T-cell (primary cell): ENCODE measurements at regions not wholly inside any gene's neighbourhood (a gene's known extent, or its start where the extent isn't known, plus 50 kb on each side); places are given as distances from the start of the nearest gene placed in this dataset.

Experiments used
- ATAC-seq, 4 experiments: fragments of 200-7000 bp in 3 of 4; fragments of 150-1000 bp in 1 of 4; cut with Tn5 transposase; replicated peaks in 1 of 4; 1 replicate in 3 of 4; 2 replicates in 1 of 4; pipeline ENCODE4 v1.10.0; 2021; ENCODE audit warnings: moderate library complexity in 3 of 4, mild to moderate bottlenecking in 2 of 4, moderate number of reproducible peaks in 1 of 4
- CTCF ChIA-PET, 2 donors: fragments of 300-600 bp; sonication (Branson Sonifier 250); formaldehyde crosslinking; loops; one replicate each; lab custom pipeline; 2022; ENCODE audit warnings: antibody characterized with exemption in 2 of 2; lab: Charles Lee
- POLR2A ChIA-PET, 2 donors: fragments of 300-600 bp; sonication (Branson Sonifier 250); formaldehyde crosslinking; loops; one replicate each; lab custom pipeline; 2022; ENCODE audit warnings: antibody characterized with exemption in 2 of 2; lab: Charles Lee
- DNase-seq, 35 experiments: peaks; one replicate each; pipeline versions ENCODE4 v3.0.0 to v3.0.0-alpha.2; 2013 to 2023
- H3K27ac ChIP-seq: one replicate; pipeline ENCODE4 v1.5.1; 2013; ENCODE audit warnings: low read length
- H3K27me3 ChIP-seq, 2 experiments: replicated peaks in 1 of 2; 1 replicate in 1 of 2; 2 replicates in 1 of 2; pipeline versions ENCODE4 v1.6.1 to v1.7.0; 2013; ENCODE audit warnings: low read length in 1 of 2, mixed read lengths in 1 of 2; ENCODE audit not compliant: control insufficient read depth in 2 of 2, insufficient read depth in 2 of 2; ENCODE audit errors: extremely low read depth in 1 of 2
- H3K36me3 ChIP-seq, 2 donors: 1 replicate in 1 of 2; 2 replicates in 1 of 2; pipeline versions ENCODE4 v1.6.1 to v1.7.0; 2013; ENCODE audit warnings: low read length in 1 of 2; ENCODE audit not compliant: control insufficient read depth in 2 of 2, insufficient read depth in 1 of 2; ENCODE audit errors: extremely low read depth in 1 of 2
- H3K4me1 ChIP-seq, 2 experiments: 1 replicate in 1 of 2; 2 replicates in 1 of 2; pipeline versions ENCODE4 v1.6.1 to v1.7.0; 2013; ENCODE audit warnings: low read length in 2 of 2, mixed read lengths in 1 of 2; ENCODE audit not compliant: insufficient read depth in 2 of 2, control insufficient read depth in 1 of 2; ENCODE audit errors: extremely low read depth in 1 of 2
- H3K4me3 ChIP-seq, 2 donors: 1 replicate in 1 of 2; 2 replicates in 1 of 2; pipeline versions ENCODE4 v1.5.1 to v1.7.0; 2013; ENCODE audit warnings: mild to moderate bottlenecking in 2 of 2, low read length in 1 of 2, moderate library complexity in 1 of 2; ENCODE audit not compliant: control insufficient read depth in 1 of 2; ENCODE audit errors: extremely low read depth in 1 of 2
- H3K9me3 ChIP-seq: 2 replicates; pipeline ENCODE4 v1.7.0; 2013
- H3K27ac Mint-ChIP-seq, 2 donors: one replicate each; pipeline ENCODE4 v1.8.0; 2020 to 2021; ENCODE audit warnings: mild to moderate bottlenecking in 2 of 2, mixed read lengths in 2 of 2
- H3K27me3 Mint-ChIP-seq, 2 donors: one replicate each; pipeline ENCODE4 v1.8.0; 2021 to 2022; ENCODE audit warnings: mixed read lengths in 2 of 2
- H3K36me3 Mint-ChIP-seq: one replicate; pipeline ENCODE4 v1.8.0; 2021; ENCODE audit warnings: mixed read lengths
- H3K4me1 Mint-ChIP-seq, 3 donors: one replicate each; pipeline ENCODE4 v1.8.0; 2020 to 2022; ENCODE audit warnings: mixed read lengths in 3 of 3, mild to moderate bottlenecking in 1 of 3
- H3K4me3 Mint-ChIP-seq, 3 donors: one replicate each; pipeline ENCODE4 v1.8.0; 2020 to 2022; ENCODE audit warnings: mild to moderate bottlenecking in 3 of 3, mixed read lengths in 3 of 3, moderate library complexity in 3 of 3
- H3K9me3 Mint-ChIP-seq, 3 donors: one replicate each; pipeline ENCODE4 v1.8.0; 2020 to 2022; ENCODE audit warnings: mixed read lengths in 3 of 3
- WGBS: methylation state at CpG from one replicate; pipeline ENCODE4 v1.1.5; 2013; ENCODE audit warnings: missing lambda C conversion rate; ENCODE audit not compliant: insufficient coverage; 5-methylcytosine and 5-hydroxymethylcytosine counted together

DNA sequence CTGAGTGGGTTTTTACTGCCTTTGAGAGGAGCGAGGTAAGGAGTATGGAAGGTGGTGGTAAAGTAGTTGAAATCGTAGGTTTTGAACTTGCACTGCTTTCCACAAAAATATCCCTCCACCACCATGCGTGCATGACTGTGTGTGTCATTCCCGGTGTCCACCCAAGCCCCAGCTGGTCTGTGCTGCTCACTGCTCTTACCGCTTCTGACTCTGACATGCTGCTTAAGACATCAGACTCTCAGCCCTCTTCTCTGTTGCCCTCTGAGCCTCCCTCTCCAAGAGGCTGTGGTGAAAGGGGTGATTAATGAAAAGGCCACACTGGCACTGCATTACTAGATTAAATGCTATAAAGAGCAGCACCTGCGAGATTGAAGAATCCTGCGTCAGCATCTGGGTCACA lies 128.7 kb downstream of the SPATA19 start:
- Mint-ChIP-seq H3K27ac (no peak overlapping the region), H3K4me1 (no peaks in the 10 kb centered on the region), H3K4me3 (no peak overlapping the region), H3K27me3 (peaks cover 2 to 10% of the 10 kb centered on the region in 2 donors), H3K36me3 (no peaks in the 10 kb centered on the region), H3K9me3 (no peaks in the 10 kb centered on the region)
- H3K4me3 ChIP-seq: no peak overlapping the region
- WGBS: 95% methylated on average over 5 of the region's 7 CpGs
- DNase-seq (no peak), ATAC-seq (no peak)
- H3K9me3 ChIP-seq: no peaks in the 10 kb centered on the region
- no peak overlapping the region for H3K27ac ChIP-seq
- no peaks in the 10 kb centered on the region for H3K27me3 ChIP-seq
- no peaks in the 10 kb centered on the region for H3K4me1 ChIP-seq
- POLR2A ChIA-PET: no interaction called here
- H3K36me3 ChIP-seq: no peaks in the 10 kb centered on the region
- CTCF ChIA-PET: no interaction called here

DNA sequence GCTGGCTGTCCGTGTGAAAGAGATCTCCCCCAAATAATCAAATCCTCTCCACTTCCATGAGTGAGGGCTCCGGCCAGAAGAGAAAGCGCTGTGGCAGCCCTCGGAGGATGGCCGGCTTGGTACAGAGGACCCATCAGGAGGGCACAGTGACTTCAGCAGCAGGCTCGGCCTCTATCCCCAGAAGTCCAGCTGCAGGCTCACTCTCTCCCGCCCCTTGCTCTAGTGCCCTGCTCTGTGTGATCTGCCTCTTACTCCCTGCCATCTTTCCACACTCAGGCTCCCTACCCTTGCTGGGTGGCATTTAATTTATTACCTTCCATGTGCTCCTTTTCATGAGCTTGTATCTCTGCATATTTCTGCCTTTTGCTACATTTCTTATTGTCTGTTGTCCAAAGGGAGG lies 129.7 kb downstream of the SPATA19 start:
- WGBS: 83% methylated on average over 7 of the region's 7 CpGs
- ChIA-PET POLR2A (no interaction called here), CTCF (no interaction called here)
- peaks cover 0 to 4% of the 10 kb centered on the region in 2 experiments for H3K27me3 ChIP-seq
- Mint-ChIP-seq H3K4me3 (no peak overlapping the region), H3K4me1 (no peaks in the 10 kb centered on the region), H3K27me3 (peaks cover 0 to 10% of the 10 kb centered on the region in 2 donors), H3K27ac (no peak overlapping the region), H3K36me3 (no peaks in the 10 kb centered on the region), H3K9me3 (no peaks in the 10 kb centered on the region)
- no peaks in the 10 kb centered on the region for H3K9me3 ChIP-seq
- no peaks in the 10 kb centered on the region for H3K4me1 ChIP-seq
- no peak overlapping the region for H3K4me3 ChIP-seq
- no peak overlapping the region for H3K27ac ChIP-seq
- DNase-seq (no peak), ATAC-seq (no peak)
- no peaks in the 10 kb centered on the region for H3K36me3 ChIP-seq

DNA sequence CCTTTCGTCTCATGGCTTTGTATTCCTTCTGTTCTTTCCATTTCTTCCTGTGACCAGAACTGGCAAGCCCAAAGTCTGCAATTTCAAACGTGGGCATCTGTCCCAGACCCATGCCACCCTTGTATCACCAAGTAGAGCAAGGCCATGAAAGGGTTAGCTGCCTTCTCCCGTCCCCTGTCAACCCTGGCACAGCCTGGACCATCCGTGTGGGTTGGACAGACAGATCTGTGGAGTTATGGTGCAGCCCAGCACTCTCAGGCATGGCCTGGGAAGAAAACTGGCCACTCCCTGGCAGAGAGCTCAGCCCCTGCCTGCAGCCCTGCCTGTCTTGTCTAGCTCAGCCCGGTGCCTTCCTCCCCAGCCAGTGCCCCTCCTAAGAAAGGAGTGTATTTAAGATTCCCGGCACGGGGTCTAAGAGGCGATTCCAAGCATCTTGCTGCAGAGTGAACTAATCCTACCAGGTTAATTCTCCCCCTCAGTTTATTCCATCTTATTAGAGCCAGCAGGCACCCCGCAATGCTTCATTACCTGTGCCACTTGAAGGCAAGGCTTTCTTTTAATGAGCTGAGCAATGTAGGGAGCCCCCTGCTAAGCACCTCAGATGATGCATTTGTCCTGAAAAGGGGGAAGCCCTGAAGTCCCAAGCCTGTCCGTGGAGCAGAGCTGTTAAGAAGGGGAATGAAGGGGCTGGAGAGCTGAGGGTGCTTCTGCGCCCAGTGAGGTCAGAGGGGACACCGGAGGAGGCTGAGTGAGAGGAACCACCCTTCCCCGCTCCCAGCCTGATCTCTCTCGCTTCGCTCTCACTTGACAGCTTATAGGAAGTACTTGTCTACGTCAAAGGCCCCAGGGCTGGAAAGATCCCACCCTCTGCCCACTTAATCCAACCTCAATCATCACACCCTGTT lies 130.6 kb downstream of the SPATA19 start:
- DNase-seq (no peak), ATAC-seq (no peak)
- Mint-ChIP-seq H3K4me1 (no peaks in the 10 kb centered on the region), H3K4me3 (no peak overlapping the region), H3K9me3 (no peaks in the 10 kb centered on the region), H3K27ac (no peak overlapping the region), H3K27me3 (peaks cover 0 to 10% of the 10 kb centered on the region in 2 donors), H3K36me3 (no peaks in the 10 kb centered on the region)
- no peaks in the 10 kb centered on the region for H3K4me1 ChIP-seq
- CTCF ChIA-PET: no interaction called here
- no peaks in the 10 kb centered on the region for H3K9me3 ChIP-seq
- no peak overlapping the region for H3K4me3 ChIP-seq
- POLR2A ChIA-PET: no interaction called here
- no peaks in the 10 kb centered on the region for H3K36me3 ChIP-seq
- no peak overlapping the region for H3K27ac ChIP-seq
- WGBS: 60% methylated on average over 11 of the region's 16 CpGs
- peaks cover 0 to 4% of the 10 kb centered on the region in 2 experiments for H3K27me3 ChIP-seq

DNA sequence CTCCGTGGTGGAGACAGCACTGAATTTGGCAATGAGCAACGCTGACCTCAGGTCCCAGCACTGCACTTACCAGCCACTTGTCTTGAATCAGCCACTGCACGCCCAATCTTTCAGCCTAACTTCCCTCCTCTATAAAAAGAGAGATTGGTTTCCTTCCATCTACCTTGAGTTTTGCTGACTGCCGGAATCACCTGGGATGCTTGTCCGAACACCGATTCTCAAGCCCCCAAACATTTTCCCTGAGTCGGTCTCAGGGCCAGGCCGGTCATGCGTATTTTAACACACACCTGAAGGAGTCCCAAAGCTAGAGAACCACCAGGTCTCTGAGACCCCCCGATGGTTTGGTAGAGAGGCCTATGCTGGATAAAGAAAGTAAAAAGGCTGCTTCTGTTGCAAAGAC lies 131.5 kb downstream of the SPATA19 start:
- Mint-ChIP-seq H3K9me3 (no peaks in the 10 kb centered on the region), H3K4me3 (no peak overlapping the region), H3K27me3 (peaks cover 0 to 10% of the 10 kb centered on the region in 2 donors), H3K27ac (no peak overlapping the region), H3K36me3 (no peaks in the 10 kb centered on the region), H3K4me1 (no peaks in the 10 kb centered on the region)
- ChIA-PET POLR2A (no interaction called here), CTCF (no interaction called here)
- no peaks in the 10 kb centered on the region for H3K36me3 ChIP-seq
- no peak overlapping the region for H3K27ac ChIP-seq
- no peak overlapping the region for H3K4me3 ChIP-seq
- no peaks in the 10 kb centered on the region for H3K4me1 ChIP-seq
- peaks cover 0 to 4% of the 10 kb centered on the region in 2 experiments for H3K27me3 ChIP-seq
- no peaks in the 10 kb centered on the region for H3K9me3 ChIP-seq
- WGBS: 46% methylated on average over 2 of the region's 10 CpGs
- DNase-seq: no peak
- no peak for ATAC-seq

DNA sequence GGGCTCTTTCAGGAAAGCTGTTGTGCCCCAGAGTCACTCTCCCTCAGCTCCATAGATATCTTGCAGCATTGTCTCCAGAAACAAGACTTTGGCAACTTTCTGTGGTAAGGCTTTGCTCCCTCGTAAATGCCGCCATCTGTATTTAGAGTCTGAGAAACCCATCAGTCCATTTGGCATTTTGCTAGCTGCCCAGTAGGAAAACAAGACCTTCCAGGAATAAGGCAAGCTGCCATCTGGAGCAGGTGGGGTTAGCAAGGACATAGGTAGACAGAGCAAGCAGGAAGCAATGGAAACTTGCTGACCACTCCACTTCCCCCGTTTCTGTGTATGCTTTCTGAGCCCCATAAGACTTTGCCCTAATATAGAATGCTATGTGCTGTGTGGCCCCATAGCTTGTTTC lies 131.9 kb downstream of the SPATA19 start:
- no peak overlapping the region for H3K27ac ChIP-seq
- ChIA-PET CTCF (no interaction called here), POLR2A (no interaction called here)
- 80% methylated on average over 2 of the region's 3 CpGs for WGBS
- H3K4me3 ChIP-seq: no peak overlapping the region
- no peak overlapping the region for H3K27ac Mint-ChIP-seq
- H3K9me3 Mint-ChIP-seq: no peaks in the 10 kb centered on the region
- DNase-seq (no peak), ATAC-seq (no peak)
- H3K4me3 Mint-ChIP-seq: no peak overlapping the region
- H3K36me3 Mint-ChIP-seq: no peaks in the 10 kb centered on the region
- H3K4me1 Mint-ChIP-seq: no peaks in the 10 kb centered on the region
- H3K4me1 ChIP-seq: no peaks in the 10 kb centered on the region
- H3K9me3 ChIP-seq: no peaks in the 10 kb centered on the region
- H3K27me3 ChIP-seq: peaks cover 0 to 4% of the 10 kb centered on the region in 2 experiments
- no peaks in the 10 kb centered on the region for H3K36me3 ChIP-seq
- peaks cover 0 to 10% of the 10 kb centered on the region in 2 donors for H3K27me3 Mint-ChIP-seq

DNA sequence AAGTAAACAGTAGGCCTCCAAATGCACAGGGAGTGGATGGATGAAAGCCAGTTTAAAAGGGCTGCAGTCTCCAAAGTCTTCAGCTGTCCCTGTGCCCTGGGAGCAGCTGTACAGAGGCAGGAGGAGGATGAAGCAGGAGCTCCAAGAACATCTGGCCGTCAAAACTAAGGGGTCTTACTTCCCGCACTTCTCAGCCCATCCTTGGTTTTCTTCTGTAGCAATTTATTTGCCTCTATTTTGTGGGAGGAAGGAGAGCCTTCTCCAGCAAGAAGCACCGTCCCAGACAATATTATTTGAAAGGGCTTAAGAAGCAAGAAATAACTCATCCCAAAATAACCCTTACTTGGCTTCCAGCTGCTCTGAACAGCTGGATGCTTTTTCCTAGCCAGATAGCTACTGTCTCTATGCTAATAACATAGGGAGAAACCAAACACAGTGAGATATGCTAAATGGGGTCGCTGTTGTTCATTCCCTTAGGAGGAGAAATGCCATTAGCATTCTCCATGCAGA lies 133.2 kb downstream of the SPATA19 start:
- H3K9me3 Mint-ChIP-seq: no peaks in the 10 kb centered on the region
- DNase-seq: no peak
- H3K27ac Mint-ChIP-seq: no peak overlapping the region
- H3K9me3 ChIP-seq: no peaks in the 10 kb centered on the region
- peaks cover 0 to 4% of the 10 kb centered on the region in 2 experiments for H3K27me3 ChIP-seq
- WGBS: no CpG with 5 or more reads among the region's 4 CpGs
- H3K4me3 ChIP-seq: no peak overlapping the region
- H3K4me3 Mint-ChIP-seq: no peak overlapping the region
- H3K36me3 ChIP-seq: no peaks in the 10 kb centered on the region
- H3K27ac ChIP-seq: no peak overlapping the region
- ChIA-PET POLR2A (no interaction called here), CTCF (no interaction called here)
- ATAC-seq: no peak
- no peaks in the 10 kb centered on the region for H3K4me1 Mint-ChIP-seq
- no peaks in the 10 kb centered on the region for H3K36me3 Mint-ChIP-seq
- peaks cover 0 to 9% of the 10 kb centered on the region in 2 donors for H3K27me3 Mint-ChIP-seq
- H3K4me1 ChIP-seq: no peaks in the 10 kb centered on the region
